Pancreas (tissue), 10 donors: ENCODE measurements at regions not wholly inside any gene's neighbourhood (a gene's known extent, or its start where the extent isn't known, plus 50 kb on each side); places are given as distances from the start of the nearest gene placed in this dataset.

Experiments used
- ATAC-seq, 4 donors: fragments of 200-7000 bp; cut with Tn5 transposase; one replicate each; pipeline versions ENCODE4 v1.8.0 to v1.9.1; 2020; ENCODE audit warnings: mild to moderate bottlenecking in 4 of 4, moderate library complexity in 4 of 4
- DNase-seq, 6 donors: peaks; one replicate each; pipeline ENCODE4 v3.0.0-alpha.2; 2020
- FAIRE-seq: peaks from 2 replicates; lab custom pipeline; 2012; peaks lifted over from hg19 to GRCh38; lab: Jason Lieb, UNC
- H3K27ac ChIP-seq, 4 donors: fragments of 200-600 bp; sonication (generic); 1 replicate in 3 of 4; 2 replicates in 1 of 4; pipeline versions ENCODE4 v1.5.0 to v1.8.0; 2020
- H3K27me3 ChIP-seq, 4 donors: fragments of 200-600 bp; one replicate each; pipeline ENCODE4 v1.8.0; 2021
- H3K36me3 ChIP-seq, 3 donors: fragments of 200-600 bp; sonication (generic) in 1 of 3; one replicate each; pipeline versions ENCODE4 v1.5.0 to v1.8.0; 2020 to 2021
- H3K4me1 ChIP-seq, 3 donors: fragments of 200-600 bp; one replicate each; pipeline ENCODE4 v1.8.0; 2021
- H3K4me3 ChIP-seq, 4 donors: fragments of 200-600 bp; sonication (generic) in 2 of 4; one replicate each; pipeline versions ENCODE4 v1.5.0 to v1.8.0; 2020 to 2021
- H3K9me3 ChIP-seq, 4 donors: fragments of 200-600 bp; one replicate each; pipeline ENCODE4 v1.8.0; 2021
- WGBS, 2 donors: extraction: QIAGEN DNeasy Blood & Tissue Kit; methylation state at CpG; one replicate each; pipeline ENCODE4 v1.1.7; 2013; 5-methylcytosine and 5-hydroxymethylcytosine counted together
- intact Hi-C, 3 donors: fragments of 100-400 bp; cut with DNase I; formaldehyde crosslinking; loops; one replicate each; pipeline versions ENCODE4 v1.11.1 to v1.14.2; 2022
- TF ChIP-seq, protein P1 (sequence below), 4 donors: fragments of 200-600 bp; sonication (generic) in 3 of 4; IDR thresholded peaks; one replicate each; pipeline versions ENCODE4 v1.5.0 to v1.8.0; 2021; ENCODE audit warnings: antibody characterized with exemption in 4 of 4
- donor health status: healthy with polysubstance abuse.
- donor health status: DM: no; HTN: no; CAD: no; lungs with moderate emphysema.
- donor health status: DM: no; HTN: no; CAD: no.
- donor health status: control.
- donor health status: control.
- donor health status: Bipolar disorder and iron deficiency.
- donor health status: DM: yes; HTN: yes; CAD: no.
- donor health status: DM: no; HTN: no; CAD: no.
- donor health status: DM: no; HTN: no; CAD: no.
- donor health status: DM: yes; HTN: yes; CAD: no.

DNA sequence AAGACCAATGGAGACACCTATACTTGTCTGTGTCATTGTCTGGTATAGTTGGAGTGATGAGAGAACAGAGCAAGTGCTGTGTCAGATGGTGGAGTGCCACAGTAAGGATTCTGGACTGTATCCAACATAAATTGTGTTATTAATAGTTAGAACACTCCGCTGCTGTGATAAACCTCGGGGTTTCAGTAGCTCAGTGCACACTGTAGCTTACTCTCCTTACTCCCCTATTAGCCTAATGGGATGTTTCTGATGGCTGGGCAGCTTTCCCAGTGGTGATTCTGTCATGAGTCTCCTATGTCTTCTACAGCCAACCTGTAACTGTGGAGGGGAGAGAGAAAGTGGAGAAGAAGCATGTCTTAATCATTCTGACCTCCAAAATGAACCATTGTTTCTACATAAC lies 127.6 kb upstream of the PTCH1 start:
- ATAC-seq = no peak
- Histone ChIP-seq H3K36me3 (no peaks in the 10 kb centered on the region), H3K27ac (no peak overlapping the region), H3K4me1 (no peaks in the 10 kb centered on the region), H3K4me3 (no peak overlapping the region), H3K27me3 (no peaks in the 10 kb centered on the region), H3K9me3 (no peaks in the 10 kb centered on the region)
- 5 to 13% methylated on average over 2 of the region's 2 CpGs for WGBS, 2 donors
- no peak for FAIRE-seq
- intact Hi-C loops = no loop called here
- no peak for DNase-seq
- TF ChIP-seq, protein P1, sequence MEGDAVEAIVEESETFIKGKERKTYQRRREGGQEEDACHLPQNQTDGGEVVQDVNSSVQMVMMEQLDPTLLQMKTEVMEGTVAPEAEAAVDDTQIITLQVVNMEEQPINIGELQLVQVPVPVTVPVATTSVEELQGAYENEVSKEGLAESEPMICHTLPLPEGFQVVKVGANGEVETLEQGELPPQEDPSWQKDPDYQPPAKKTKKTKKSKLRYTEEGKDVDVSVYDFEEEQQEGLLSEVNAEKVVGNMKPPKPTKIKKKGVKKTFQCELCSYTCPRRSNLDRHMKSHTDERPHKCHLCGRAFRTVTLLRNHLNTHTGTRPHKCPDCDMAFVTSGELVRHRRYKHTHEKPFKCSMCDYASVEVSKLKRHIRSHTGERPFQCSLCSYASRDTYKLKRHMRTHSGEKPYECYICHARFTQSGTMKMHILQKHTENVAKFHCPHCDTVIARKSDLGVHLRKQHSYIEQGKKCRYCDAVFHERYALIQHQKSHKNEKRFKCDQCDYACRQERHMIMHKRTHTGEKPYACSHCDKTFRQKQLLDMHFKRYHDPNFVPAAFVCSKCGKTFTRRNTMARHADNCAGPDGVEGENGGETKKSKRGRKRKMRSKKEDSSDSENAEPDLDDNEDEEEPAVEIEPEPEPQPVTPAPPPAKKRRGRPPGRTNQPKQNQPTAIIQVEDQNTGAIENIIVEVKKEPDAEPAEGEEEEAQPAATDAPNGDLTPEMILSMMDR (IDR thresholded peaks at IDR 0.05) = no peak

DNA sequence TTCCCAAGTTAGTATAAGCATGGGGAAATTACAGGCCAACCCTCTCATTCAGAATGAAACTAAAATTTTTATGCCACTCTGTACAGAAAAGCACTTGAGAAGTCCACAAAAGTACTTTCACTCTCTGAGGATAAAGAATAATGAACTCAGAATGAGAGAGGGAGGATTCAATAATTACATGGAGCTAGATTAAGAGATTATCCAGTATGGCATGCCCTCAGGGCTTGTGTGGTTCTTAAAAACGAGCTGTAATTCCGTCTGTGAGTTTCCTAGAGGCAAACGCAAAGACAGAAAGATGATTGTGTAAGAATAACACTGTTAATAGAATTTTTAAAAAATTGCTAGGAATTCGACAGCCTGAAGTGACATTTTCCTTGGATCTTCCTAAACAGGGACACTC lies 126.8 kb upstream of the PTCH1 start:
- H3K27ac ChIP-seq = no peak overlapping the region
- TF ChIP-seq, protein P1 (IDR thresholded peaks at IDR 0.05) = no peak
- H3K36me3 ChIP-seq = no peaks in the 10 kb centered on the region
- ATAC-seq = no peak
- H3K27me3 ChIP-seq = no peaks in the 10 kb centered on the region
- intact Hi-C loops = no loop called here
- H3K9me3 ChIP-seq = no peaks in the 10 kb centered on the region
- FAIRE-seq = no peak
- WGBS, 2 donors = 74 to 83% methylated on average over 4 of the region's 4 CpGs
- no peak for DNase-seq
- H3K4me3 ChIP-seq = no peak overlapping the region
- H3K4me1 ChIP-seq = no peaks in the 10 kb centered on the region

DNA sequence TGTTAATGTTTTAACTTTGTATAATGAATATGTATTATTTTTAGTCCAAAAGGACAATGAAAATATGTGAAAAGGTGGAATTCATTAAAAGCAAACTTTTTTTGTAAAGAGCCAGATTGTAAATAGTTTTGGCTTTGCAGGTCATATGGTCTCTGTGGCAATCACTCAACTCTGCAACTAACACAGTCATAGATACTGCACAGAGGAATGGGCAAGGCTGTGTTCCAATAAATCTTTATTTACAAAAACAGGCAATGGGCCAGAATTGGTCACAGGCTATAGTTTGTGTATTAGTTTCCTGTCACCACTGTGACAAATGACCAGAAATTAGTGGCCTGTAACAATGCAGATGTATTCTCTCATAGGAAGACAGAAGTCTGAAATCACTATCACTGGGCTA lies 125.4 kb upstream of the PTCH1 start:
- H3K27ac ChIP-seq = no peak overlapping the region
- FAIRE-seq (no peak), ATAC-seq (no peak), DNase-seq (no peak)
- no peaks in the 10 kb centered on the region for H3K27me3 ChIP-seq
- H3K4me3 ChIP-seq = no peak overlapping the region
- H3K4me1 ChIP-seq = no peaks in the 10 kb centered on the region
- TF ChIP-seq, protein P1 (IDR thresholded peaks at IDR 0.05) = no peak
- H3K9me3 ChIP-seq = no peaks in the 10 kb centered on the region
- intact Hi-C loops = no loop called here
- H3K36me3 ChIP-seq = no peaks in the 10 kb centered on the region

DNA sequence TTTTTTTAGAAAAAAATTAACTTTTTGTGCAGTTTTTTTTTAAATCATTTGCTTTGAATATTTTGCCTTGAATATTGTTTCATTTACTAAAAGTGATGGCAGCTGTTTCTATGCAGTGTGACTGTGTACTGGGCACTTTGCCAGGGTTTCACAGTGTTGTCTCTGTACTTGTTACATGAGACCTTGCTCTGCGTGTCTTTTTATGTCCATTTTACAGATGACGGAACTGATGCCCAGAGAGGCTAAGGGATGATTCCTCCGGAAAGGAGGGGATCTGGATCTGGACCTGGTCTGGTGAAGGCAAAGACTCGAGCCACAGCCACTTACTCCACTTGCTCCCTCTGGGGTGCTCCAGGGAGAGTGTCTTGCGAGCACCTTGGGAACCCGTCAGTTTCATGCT lies 124.8 kb upstream of the PTCH1 start:
- TF ChIP-seq, protein P1 (IDR thresholded peaks at IDR 0.05) = no peak
- DNase-seq (no peak), FAIRE-seq (no peak), ATAC-seq (no peak)
- intact Hi-C loops = no loop called here
- no peak overlapping the region for H3K4me3 ChIP-seq
- no peaks in the 10 kb centered on the region for H3K36me3 ChIP-seq
- no peaks in the 10 kb centered on the region for H3K4me1 ChIP-seq
- WGBS, 2 donors = 82 to 83% methylated on average over 6 of the region's 6 CpGs
- H3K27me3 ChIP-seq = no peaks in the 10 kb centered on the region
- H3K27ac ChIP-seq = no peak overlapping the region
- H3K9me3 ChIP-seq = no peaks in the 10 kb centered on the region

DNA sequence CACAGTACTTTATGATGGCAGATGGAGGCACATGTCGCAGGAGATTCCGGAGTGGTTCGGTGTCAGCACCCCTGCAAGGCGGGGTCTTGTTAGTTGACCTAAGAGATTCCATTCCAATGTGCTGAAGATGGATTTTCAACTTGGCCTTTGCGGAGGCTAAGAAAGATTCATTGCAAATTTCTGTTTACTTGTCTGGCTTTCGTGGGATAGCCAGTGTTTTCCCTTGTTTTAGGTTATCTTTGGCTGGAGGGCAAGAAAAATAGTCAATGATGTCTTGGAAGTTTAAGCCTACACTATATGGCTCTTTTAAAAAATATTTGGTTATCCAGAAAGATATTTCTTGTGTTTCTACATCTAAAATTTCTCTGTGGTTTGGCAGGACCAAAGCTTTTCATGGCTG lies 123.6 kb upstream of the PTCH1 start:
- no peak for FAIRE-seq
- WGBS, 2 donors = 83 to 89% methylated on average over 6 of the region's 6 CpGs
- Histone ChIP-seq H3K9me3 (no peaks in the 10 kb centered on the region), H3K36me3 (no peaks in the 10 kb centered on the region), H3K4me3 (no peak overlapping the region), H3K4me1 (no peaks in the 10 kb centered on the region), H3K27me3 (no peaks in the 10 kb centered on the region), H3K27ac (no peak overlapping the region)
- intact Hi-C loops = no loop called here
- TF ChIP-seq, protein P1 (IDR thresholded peaks at IDR 0.05) = no peak
- no peak for DNase-seq
- no peak for ATAC-seq
